Activated CD4-positive, alpha-beta T cell treated with anti-CD3 and anti-CD28 coated beads, Interleukin-2, Interleukin-6, amounts not matched to agents 100 ng/mL and 50 ng/mL, durations not matched to agents 16 hours and 8 hours (primary cell): ENCODE measurements at regions not wholly inside any gene's neighbourhood (a gene's known extent, or its start where the extent isn't known, plus 50 kb on each side); places are given as distances from the start of the nearest gene placed in this dataset.
A peak's percentile ranks its signal among the peaks of the same experiment; 100 is the strongest.

Experiments
- DNase-seq: peaks from one replicate; pipeline ENCODE4 v3.0.0-alpha.2; 2020

GRCh38 chr14:56900726-56901125 is 90.4 kb upstream of the OTX2 start:
- no peak for DNase-seq

GRCh38 chr14:56899829-56900228 is 89.5 kb upstream of the OTX2 start:
- no peak for DNase-seq

GRCh38 chr14:56896922-56897321 is 86.6 kb upstream of the OTX2 start:
- DNase-seq: no peak

- DNase-seq: no peak
Measured at GRCh38 chr14:56896231-56896630, 86.0 kb upstream of the OTX2 start.

DNA sequence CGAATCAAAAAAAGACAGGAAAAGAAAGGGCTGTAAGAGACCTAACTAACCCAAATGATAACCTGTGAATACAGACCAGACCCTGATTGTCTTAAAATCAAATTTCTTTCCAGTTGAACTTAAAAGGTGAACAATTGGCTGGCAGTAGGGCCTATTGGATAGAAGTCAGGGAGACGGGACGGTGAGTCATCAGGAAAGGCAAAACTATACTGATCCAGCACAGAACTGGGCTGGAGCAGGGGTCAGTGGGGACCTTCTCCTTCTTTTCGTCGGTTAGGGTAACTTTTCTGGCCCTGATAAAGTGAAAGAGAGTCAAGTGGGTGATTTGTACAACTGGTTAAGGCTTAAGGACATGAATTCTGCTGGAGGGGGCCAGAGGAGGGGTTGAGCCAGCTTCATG is 84.9 kb upstream of the OTX2 start:
- DNase-seq: no peak

DNA sequence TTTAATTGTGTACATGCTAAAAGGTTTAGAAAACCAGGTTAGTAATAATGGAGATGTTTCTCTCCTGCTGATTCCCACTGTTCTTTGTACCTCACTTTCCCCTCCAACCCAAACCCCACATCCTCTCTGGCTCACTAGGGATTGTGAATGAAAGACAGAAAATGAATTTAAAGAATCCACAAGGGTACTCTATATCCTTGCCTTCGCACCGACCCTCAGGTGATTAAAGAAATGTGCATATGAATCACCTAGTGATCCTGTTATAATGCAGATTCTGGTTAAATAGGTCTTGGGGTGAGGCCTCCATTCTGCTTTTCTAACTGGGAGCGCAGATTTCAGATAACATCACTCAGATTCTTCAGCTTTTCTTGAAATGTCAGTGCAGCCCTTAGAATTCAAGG is 84.3 kb upstream of the OTX2 start:
- no peak for DNase-seq

DNA sequence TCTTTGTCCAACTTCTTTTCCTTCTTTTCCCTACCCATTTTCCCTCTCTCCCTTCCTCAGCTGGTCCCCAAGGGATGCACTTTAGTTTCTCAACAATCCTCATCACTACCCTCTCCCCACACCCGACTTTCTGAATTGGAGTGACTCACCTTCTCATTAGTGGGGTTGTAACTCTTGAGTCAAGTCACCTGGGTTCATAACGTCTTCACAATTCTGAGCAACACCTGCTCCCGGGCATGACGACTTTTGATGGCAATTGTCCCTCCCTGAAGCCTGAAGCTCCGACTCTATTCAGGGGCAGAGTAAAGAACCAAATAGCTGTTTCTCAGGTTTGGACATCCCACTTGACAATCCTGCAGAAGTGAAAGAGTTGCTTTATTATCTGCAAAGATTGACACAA is 82.7 kb upstream of the OTX2 start:
- DNase-seq: no peak

DNA sequence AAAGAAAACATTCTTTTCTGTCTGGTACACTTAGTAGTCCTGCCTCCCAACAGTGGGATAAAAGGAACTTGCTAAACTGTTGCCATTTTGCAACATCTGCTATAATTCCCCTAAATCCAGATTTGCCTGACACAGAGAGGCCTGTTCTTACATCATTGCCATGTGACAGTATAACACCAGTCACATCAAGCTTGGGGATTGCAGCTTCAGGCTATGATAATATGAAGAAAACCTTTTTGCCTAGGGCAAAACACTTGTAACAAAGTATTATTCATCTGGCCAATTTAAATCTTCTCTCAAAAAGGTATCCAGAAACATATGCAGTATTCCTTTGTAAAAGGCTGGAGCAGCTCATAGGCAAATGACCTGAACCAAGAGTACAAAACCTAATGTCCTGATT is 80.9 kb upstream of the OTX2 start:
- no peak for DNase-seq

DNA sequence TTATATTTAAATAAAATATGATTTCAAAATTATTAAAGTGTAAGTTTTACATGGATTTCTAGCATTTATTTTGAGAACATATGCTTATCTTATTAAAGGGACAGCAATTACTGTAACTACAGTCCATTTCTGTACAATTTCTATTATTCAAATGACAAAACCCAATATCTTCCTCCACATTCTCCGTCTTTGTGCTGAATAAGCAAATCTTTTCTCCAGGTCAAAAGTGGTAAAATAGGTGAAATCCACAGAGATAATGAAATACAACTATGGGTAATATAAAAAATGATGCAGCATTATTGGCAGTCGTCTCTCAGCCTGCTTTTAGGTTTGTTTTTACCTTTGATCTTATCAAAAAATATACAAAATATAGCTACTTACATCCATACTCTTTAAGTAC is 79.4 kb upstream of the OTX2 start:
- no peak for DNase-seq

- no peak for DNase-seq
Measured at GRCh38 chr14:56888274-56888673, 78.0 kb upstream of the OTX2 start.

- no peak for DNase-seq
Measured at GRCh38 chr14:56887216-56887615, 76.9 kb upstream of the OTX2 start.

DNA sequence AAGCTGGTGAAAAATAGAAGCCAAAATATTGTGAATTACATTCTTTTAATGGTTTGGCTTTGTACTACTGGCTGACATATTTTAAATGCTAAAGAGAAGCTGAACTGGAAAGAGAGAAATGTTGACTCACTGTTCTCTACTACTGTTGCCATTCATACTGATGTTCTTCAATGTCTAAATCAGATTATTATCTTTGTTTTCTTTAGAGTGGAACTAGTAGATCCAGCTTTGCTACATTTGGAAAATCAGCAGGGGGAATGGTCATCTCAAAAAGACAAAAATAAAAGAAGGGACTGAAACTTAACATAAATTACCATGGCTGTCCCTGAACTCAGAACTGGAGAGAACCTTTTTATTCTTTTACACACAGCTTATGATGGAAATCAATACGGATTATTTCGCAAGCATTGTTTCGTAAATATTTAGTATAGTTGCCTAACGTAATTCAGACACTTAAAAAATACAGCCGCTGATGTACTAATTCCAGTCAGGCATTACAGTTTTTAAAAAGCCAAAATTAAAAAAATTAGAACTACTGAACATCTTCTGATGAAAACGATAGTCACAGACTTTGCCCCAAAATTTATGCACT is 76.3 kb upstream of the OTX2 start:
- no peak for DNase-seq

DNA sequence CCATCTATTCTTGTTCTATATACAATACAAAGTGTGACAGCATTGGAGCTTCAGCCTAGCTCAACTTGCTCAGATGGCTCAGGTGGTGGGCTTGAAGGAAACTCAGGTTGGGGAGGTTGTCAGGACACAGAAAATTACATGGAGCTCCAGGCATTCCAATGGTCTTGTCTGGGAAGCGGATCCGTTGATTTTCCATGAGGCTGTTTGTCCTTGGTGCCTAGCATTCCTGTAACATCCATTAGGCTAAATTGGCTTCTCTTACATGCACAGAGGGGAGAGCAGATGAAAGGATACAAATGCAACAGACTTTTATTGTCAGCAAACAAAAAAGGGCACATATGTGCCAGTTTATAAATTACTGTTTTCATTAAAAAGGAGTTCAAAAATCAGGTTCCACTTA is 75.5 kb upstream of the OTX2 start:
- DNase-seq: no peak

- no peak for DNase-seq
Measured at GRCh38 chr14:56884617-56885016, 74.3 kb upstream of the OTX2 start.

DNA sequence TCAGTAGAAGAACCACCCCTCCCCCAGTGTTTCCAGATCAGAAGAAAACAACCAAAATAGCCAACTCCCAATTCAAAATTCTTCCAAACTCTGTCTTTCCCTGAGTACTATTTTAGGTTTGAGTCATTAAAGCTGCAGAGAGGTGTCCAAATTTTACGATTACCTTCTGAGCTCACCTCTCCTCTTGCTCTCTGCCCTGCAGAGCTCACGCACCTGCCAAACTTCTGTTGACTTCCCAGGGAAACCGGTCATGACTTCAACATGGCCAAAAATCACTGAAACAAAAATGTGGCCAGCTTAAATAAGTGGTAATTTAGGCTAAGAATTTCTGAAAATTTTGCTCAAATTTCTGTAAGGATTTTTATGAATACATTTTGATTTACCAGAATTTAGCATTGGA is 70.9 kb upstream of the OTX2 start:
- no peak for DNase-seq

DNA sequence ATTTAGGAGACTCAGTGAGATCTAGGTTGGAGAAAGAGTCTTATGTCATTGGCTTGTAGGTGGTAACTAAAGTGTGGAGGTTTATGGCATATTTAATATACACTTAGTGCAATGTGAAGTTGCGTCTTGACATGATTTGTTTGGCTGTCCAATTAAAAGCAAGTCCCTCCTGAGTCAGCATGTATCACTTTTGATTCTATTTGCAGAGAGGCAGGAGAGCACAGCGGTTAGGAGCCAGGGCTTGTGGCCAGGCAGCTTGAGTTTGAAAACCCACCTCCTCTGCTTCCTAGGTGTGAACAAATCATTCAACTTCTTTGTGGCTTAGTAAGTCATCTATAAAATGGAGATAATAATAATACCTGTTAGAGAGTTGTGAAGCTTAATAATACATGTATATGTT is 68.5 kb upstream of the OTX2 start:
- no peak for DNase-seq

DNA sequence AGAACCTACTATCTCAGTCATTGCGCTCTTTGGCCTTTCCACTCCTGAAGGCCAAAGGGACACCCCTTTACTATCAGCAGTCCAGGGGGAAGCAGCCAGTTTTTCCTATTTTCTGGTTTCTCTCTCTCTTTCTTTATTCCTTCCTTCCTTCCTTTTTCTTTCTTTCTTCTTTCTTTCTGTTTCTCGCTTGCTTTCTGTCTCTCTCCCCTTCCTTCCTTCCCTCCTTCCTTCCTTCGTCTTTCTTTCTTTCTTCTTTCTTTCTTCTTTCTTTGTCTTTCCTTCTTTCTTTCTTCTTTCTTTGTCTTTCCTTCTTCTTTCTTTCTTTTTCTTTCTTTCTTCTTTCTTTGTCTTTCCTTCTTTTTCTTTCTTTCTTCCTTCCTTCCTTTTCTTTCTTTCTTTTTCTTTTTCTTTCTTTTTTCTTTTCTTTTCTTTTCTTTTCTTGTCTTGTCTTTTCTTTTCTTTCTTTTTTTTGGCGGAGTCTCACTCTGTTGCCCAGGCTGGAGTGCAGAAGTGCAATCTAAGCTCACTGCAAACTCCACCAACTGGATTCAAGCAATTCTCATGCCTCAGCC is 64.9 kb upstream of the OTX2 start:
- DNase-seq: no peak

GRCh38 chr14:56874375-56874774 is 64.1 kb upstream of the OTX2 start:
- peak; percentile 2 for DNase-seq

DNA sequence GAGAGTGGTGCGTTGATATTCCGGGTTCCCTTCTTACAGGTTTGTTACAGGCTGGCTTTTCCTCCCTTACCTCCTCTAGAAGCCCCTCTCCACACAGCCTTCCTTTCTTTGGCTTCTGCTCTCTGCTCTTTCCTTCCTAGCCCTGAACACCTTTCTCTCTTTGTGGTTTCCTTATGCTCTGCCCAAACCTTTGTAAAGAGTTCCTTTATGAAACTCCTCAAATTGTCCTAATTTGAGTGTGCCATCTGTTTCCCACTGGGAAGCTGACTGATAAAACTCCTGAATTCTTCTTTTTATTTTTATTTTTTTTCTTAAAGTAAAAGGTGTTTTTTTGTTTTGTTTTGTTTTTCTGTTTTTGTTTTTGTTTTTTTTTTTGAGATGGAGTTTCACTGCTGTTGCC is 60.1 kb upstream of the OTX2 start:
- DNase-seq: no peak

- DNase-seq: no peak
Measured at GRCh38 chr14:56868660-56869059, 58.4 kb upstream of the OTX2 start.

DNA sequence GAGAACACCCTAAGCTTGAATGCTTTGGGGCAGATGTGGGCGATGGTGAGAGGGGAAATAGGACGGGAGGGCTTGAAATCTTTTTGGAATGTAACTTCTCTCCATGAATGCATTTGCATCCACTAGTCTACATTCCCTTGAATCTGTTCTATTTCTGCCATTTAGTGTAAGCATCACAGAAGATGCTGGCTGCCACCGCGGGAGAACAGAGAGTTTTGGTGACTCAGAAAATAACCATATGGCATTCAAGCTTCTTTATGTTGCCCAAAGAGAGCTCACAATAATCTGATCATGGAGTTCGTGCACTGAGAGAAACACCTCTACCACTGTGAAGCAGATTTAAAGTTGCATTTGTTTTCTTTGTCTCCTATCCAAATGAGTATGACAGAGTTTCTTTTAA is 52.6 kb upstream of the OTX2 start:
- no peak for DNase-seq

- DNase-seq: no peak
Measured at GRCh38 chr14:56860441-56860840, 50.2 kb upstream of the OTX2 start.
